Inflammatory macrophage treated with lipopolysaccharide for 4 hours (primary cell): ENCODE measurements at regions not wholly inside any gene's neighbourhood (a gene's known extent, or its start where the extent isn't known, plus 50 kb on each side); places are given as distances from the start of the nearest gene placed in this dataset.

Experiments
- DNase-seq: peaks from one replicate; pipeline ENCODE4 v3.0.0-alpha.2; 2020

DNA sequence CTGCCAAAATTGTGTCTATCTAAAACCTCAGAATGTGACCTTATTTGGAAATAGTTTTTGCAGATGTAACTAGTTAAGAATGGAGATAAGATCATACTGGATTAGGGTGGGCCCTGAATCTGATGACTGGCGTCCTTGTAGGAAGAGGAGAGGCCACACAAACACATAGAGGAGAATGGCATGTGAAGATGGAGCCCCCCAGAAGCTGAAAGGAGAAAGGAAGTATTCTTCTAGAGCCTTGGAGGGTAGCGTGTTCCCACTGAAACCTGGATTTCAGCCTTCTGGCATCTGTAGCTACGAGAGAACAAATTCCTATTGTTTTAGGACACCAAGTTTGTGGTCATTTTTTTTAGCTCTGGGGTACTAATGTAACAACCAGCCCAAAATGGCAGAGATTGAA lies 423.0 kb upstream of the TPM1 start:
- DNase-seq = no peak

GRCh38 chr15:62622775-62623174 lies 419.8 kb upstream of the TPM1 start:
- no peak for DNase-seq

GRCh38 chr15:62624547-62625378 lies 417.8 kb upstream of the TPM1 start:
- peak; percentile 37 for DNase-seq

DNA sequence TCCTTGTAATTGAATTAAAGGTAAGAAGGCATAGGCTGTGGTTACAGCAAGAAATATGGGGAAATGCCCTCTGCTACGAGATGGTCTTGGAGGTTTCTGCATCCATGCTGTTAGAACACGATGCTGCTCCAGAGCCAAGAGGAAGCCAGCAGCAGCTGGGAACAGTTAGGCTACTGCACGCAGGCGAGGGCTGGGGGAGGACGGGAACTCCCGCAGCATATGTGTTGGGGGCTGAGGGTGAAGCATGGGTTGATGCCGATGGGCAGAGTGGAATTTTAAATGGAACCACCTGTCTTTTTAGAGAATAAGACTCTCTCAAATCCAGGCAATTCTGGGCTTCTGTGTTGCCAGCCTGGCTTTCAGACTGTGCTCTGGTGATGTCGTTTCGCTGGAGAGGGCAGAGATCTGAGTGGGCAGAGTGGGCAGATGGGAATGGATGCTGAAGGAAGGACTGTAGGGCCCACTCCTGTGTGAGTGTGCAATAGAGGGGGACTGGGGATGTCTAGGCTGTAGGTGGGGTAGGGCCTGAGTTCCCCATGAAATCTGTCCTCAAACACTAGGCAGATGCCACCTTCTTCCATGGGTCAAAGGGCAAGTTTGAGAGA lies 417.0 kb upstream of the TPM1 start:
- no peak for DNase-seq

GRCh38 chr15:62626903-62627302 lies 415.6 kb upstream of the TPM1 start:
- DNase-seq = no peak

GRCh38 chr15:62631076-62631724 lies 411.3 kb upstream of the TPM1 start:
- no peak for DNase-seq

- no peak for DNase-seq
These were observed 405.5 kb upstream of the TPM1 start for GRCh38 chr15:62636823-62637573.

DNA sequence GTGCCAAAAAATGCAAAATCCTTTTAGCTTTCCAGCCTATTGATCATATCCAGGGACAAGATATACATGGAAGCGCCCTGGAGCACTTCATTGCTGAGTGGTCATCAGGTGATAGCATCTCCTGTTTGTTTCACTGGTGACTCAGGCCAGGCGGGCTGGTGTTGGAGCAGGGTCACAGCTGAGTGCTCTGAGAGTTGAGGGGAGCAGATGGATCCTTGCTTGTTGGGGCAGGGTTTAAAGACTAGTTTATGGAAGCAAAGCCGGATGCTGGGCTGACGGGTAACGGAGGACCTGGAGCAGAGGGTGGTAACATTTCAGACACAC lies 405.0 kb upstream of the TPM1 start:
- no peak for DNase-seq

- DNase-seq = no peak
These were observed 404.5 kb upstream of the TPM1 start for GRCh38 chr15:62637950-62638619.

DNA sequence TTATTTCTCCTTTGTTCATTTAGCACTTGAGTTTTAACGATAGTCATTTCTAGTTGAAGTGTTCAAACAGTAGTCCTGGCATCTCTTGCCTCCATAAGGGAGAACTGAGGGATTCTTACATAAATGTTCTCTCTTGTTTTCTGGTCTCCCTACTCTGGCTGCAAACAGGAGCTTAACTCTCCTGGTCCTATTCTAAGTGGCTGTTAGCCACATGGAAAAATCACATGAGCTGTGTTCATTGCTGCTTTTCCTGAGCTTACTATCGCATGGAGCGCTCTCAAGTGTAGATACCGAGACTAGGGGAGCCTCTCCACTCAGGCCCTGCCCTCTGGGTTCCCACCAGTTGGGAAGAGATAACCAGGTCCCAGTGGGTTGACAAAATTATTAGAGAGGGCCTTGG lies 403.1 kb upstream of the TPM1 start:
- no peak for DNase-seq

- DNase-seq = no peak
These were observed 402.5 kb upstream of the TPM1 start for GRCh38 chr15:62639906-62640605.

GRCh38 chr15:62641825-62642224 lies 400.7 kb upstream of the TPM1 start:
- peak; percentile 23 for DNase-seq

- no peak for DNase-seq
These were observed 399.0 kb upstream of the TPM1 start for GRCh38 chr15:62643572-62643971.

- DNase-seq = no peak
These were observed 398.2 kb upstream of the TPM1 start for GRCh38 chr15:62644216-62644888.

GRCh38 chr15:62644889-62645742 lies 397.4 kb upstream of the TPM1 start:
- no peak for DNase-seq

DNA sequence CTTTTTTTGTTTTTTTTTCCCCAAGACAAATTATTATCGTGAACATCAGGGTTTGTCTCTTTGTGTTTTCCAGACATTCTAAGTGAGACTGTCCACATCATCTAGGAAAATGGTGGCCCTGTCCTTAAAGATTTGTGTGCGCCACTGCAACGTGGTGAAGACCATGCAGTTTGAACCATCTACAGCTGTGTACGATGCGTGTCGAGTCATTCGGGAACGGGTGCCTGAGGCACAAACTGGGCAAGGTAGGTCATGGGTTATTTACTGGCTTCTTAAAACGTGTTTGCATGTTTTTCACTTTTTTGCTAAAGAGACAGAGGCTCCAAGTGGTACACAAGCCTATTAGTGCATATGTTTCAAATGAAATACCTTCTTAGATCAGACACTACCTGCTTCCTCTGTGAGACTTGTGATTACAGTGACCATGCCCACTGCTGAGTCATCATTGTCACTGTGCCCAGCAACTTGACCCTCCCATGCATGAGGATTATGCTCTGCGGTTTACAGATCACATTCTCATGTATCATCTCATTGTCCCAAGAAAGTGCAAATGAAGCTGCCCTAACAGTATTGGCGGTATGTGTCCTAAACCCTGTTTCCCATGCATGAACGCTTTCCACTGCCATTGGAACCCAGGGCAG lies 395.2 kb upstream of the TPM1 start:
- DNase-seq = peak; percentile 82

- no peak for DNase-seq
These were observed 394.6 kb upstream of the TPM1 start for GRCh38 chr15:62647843-62648505.

GRCh38 chr15:62648954-62649353 lies 393.6 kb upstream of the TPM1 start:
- peak; percentile 57 for DNase-seq

GRCh38 chr15:62649793-62650420 lies 392.6 kb upstream of the TPM1 start:
- peak; percentile 94 for DNase-seq
